Panc1 (cell line): ENCODE measurements at regions not wholly inside any gene's neighbourhood (a gene's known extent, or its start where the extent isn't known, plus 50 kb on each side); places are given as distances from the start of the nearest gene placed in this dataset.

Experiments
- ATAC-seq: fragments of 200-7000 bp; cut with Tn5 transposase; 2 replicates; pipeline ENCODE4 v1.9.1; 2020; ENCODE audit warnings: mild to moderate bottlenecking, moderate library complexity
- BruUV-seq: library from RNA; stranded (reverse); fragments of 400-500 nt; replicated peaks from 2 replicates; lab custom pipeline; 2021; lab: Mats Ljungman, UMichigan
- CTCF ChIA-PET: fragments of 300-600 bp; sonication (Branson Sonifier 250); formaldehyde crosslinking; loops from one replicate; lab custom pipeline; 2022; ENCODE audit warnings: antibody characterized with exemption; lab: Charles Lee
- POLR2A ChIA-PET: fragments of 300-600 bp; sonication (Branson Sonifier 250); formaldehyde crosslinking; loops from one replicate; lab custom pipeline; 2022; ENCODE audit warnings: antibody characterized with exemption; lab: Charles Lee
- DNase-seq: peaks from one replicate; pipeline ENCODE4 v3.0.0-alpha.2; 2010; ENCODE audit warnings: low read depth, low spot score
- H3K27ac ChIP-seq: 2 replicates; pipeline ENCODE4 v1.5.1; 2011; ENCODE audit warnings: mild to moderate bottlenecking, low read length, inconsistent platforms
- H3K27me3 ChIP-seq: fragments of 200-500 bp; sonication (Bioruptor generic); 2 replicates; pipeline ENCODE4 v1.6.0; 2014; ENCODE audit warnings: low read length, inconsistent platforms; ENCODE audit not compliant: control insufficient read depth, insufficient read depth
- H3K36me3 ChIP-seq: fragments of 200-500 bp; sonication (Bioruptor generic); 2 replicates; pipeline ENCODE4 v1.5.1; 2014; ENCODE audit warnings: inconsistent platforms, mild to moderate bottlenecking, low read length, moderate library complexity; ENCODE audit not compliant: control insufficient read depth, insufficient read depth
- H3K4me1 ChIP-seq: 2 replicates; pipeline ENCODE4 v1.5.1; 2011; ENCODE audit warnings: inconsistent platforms, mild to moderate bottlenecking, low read length, moderate library complexity; ENCODE audit not compliant: control insufficient read depth, insufficient read depth
- H3K4me3 ChIP-seq, 2 experiments: 2 replicates each; pipeline ENCODE4 v1.5.1; 2011 to 2012; ENCODE audit warnings: low read depth in 2 of 2, low read length in 2 of 2, mild to moderate bottlenecking in 2 of 2, inconsistent platforms in 1 of 2, moderate library complexity in 1 of 2
- H3K9me3 ChIP-seq: fragments of 200-500 bp; sonication (Bioruptor generic); 2 replicates; pipeline ENCODE4 v1.5.1; 2014; ENCODE audit warnings: low read depth, mild to moderate bottlenecking, inconsistent platforms, low read length, moderate library complexity; ENCODE audit not compliant: control insufficient read depth, insufficient read depth
- CTCF ChIP-seq: fragments of 450-650 bp; IDR thresholded peaks from 2 replicates; pipeline ENCODE4 v1.5.1; 2017; ENCODE audit warnings: mild to moderate bottlenecking
- POLR2AphosphoS5 ChIP-seq: IDR thresholded peaks from 2 replicates; pipeline ENCODE4 v1.6.1; 2012; ENCODE audit warnings: mild to moderate bottlenecking, low read depth, low read length, moderate library complexity
- REST ChIP-seq, 2 experiments: IDR thresholded peaks; 2 replicates each; pipeline ENCODE4 v1.6.1; 2011 to 2012; ENCODE audit warnings: low read depth in 2 of 2, control low read depth in 1 of 2, low read length in 1 of 2, mild to moderate bottlenecking in 1 of 2, moderate library complexity in 1 of 2; ENCODE audit not compliant: insufficient read depth in 1 of 2
- SIN3A ChIP-seq: IDR thresholded peaks from 2 replicates; pipeline ENCODE4 v1.6.1; 2012; ENCODE audit warnings: low read depth, mild to moderate bottlenecking, low read length, moderate library complexity, borderline replicate concordance; ENCODE audit not compliant: insufficient read depth
- TCF7L2 ChIP-seq: IDR thresholded peaks from 2 replicates; pipeline ENCODE4 v1.6.1; 2011; ENCODE audit warnings: mild to moderate bottlenecking, low read depth, low read length, inconsistent platforms
- in situ Hi-C: cut with HindIII; loops from 2 replicates; pipeline ENCODE4 v1.10.0; 2016; ENCODE audit warnings: low sequenced_read_pairs, low pct_unique_long_range_greater_than_20kb
- intact Hi-C: fragments of 100-400 bp; cut with micrococcal nuclease; formaldehyde crosslinking; loops from one replicate; pipeline ENCODE4 v1.10.0; 2022; ENCODE audit not compliant: unreplicated experiment

- ATAC-seq = no peak
- DNase-seq = no peak
- Histone ChIP-seq H3K9me3 (no peaks in the 10 kb centered on the region), H3K4me3 (no peak overlapping the region), H3K27me3 (no peaks in the 10 kb centered on the region), H3K4me1 (no peaks in the 10 kb centered on the region), H3K36me3 (no peaks in the 10 kb centered on the region), H3K27ac (no peak overlapping the region)
- POLR2A ChIA-PET = no interaction called here
- in situ Hi-C loops (no loop called here), intact Hi-C loops (no loop called here)
- BruUV-seq = no TSS peak
- TF ChIP-seq POLR2AphosphoS5 = no peak
- TF ChIP-seq SIN3A = no peak
- TF ChIP-seq TCF7L2 = no peak
- CTCF ChIA-PET = no interaction called here
These were observed 755.7 kb upstream of the GRM7 start for GRCh38 chr3:6105187-6105586.

GRCh38 chr3:6108957-6109356 is 752.0 kb upstream of the GRM7 start:
- intact Hi-C loops (no loop called here), in situ Hi-C loops (no loop called here)
- H3K9me3 ChIP-seq = no peaks in the 10 kb centered on the region
- ATAC-seq (no peak), DNase-seq (no peak)
- ChIA-PET POLR2A (no interaction called here), CTCF (no interaction called here)
- no peaks in the 10 kb centered on the region for H3K36me3 ChIP-seq
- H3K27me3 ChIP-seq = no peaks in the 10 kb centered on the region
- no peak overlapping the region for H3K27ac ChIP-seq
- no TSS peak for BruUV-seq
- H3K4me3 ChIP-seq = no peak overlapping the region
- TF ChIP-seq POLR2AphosphoS5 (no peak), REST (IDR thresholded peaks at IDR 0.05; ENCODE audit: insufficient read depth in 1 of 2, low read depth in 2 of 2, low read length in 1 of 2) (no peak), CTCF (no peak), SIN3A (no peak), TCF7L2 (no peak)
- no peaks in the 10 kb centered on the region for H3K4me1 ChIP-seq

- POLR2A ChIA-PET = no interaction called here
- BruUV-seq = no TSS peak
- intact Hi-C loops (no loop called here), in situ Hi-C loops (no loop called here)
- Histone ChIP-seq H3K4me1 (no peaks in the 10 kb centered on the region), H3K4me3 (no peak overlapping the region), H3K27ac (no peak overlapping the region), H3K27me3 (no peaks in the 10 kb centered on the region), H3K9me3 (no peaks in the 10 kb centered on the region), H3K36me3 (no peaks in the 10 kb centered on the region)
- CTCF ChIA-PET = no interaction called here
- DNase-seq (no peak), ATAC-seq (no peak)
- no peak for TF ChIP-seq SIN3A
- TF ChIP-seq REST (IDR thresholded peaks at IDR 0.05; ENCODE audit: insufficient read depth in 1 of 2, low read depth in 2 of 2, low read length in 1 of 2) = no peak
- TF ChIP-seq CTCF = no peak
- no peak for TF ChIP-seq TCF7L2
These were observed 750.5 kb upstream of the GRM7 start for GRCh38 chr3:6110451-6110850.
